SW 1271 (cell line): ENCODE measurements at regions not wholly inside any gene's neighbourhood (a gene's known extent, or its start where the extent isn't known, plus 50 kb on each side); places are given as distances from the start of the nearest gene placed in this dataset.
"Not testable (repeated sequence)": the region's sequence is repeated elsewhere in the genome, so short reads cannot be mapped to it uniquely, and the experiment has no call there.

ENCODE experiments used
- DNase-seq, 2 experiments: peaks; one replicate each; lab custom pipeline; 2025; lab: John Stamatoyannopoulos, UW

- not testable (repeated sequence) for DNase-seq
Observed at GRCh38 chr2:111500536-111501062, 379.9 kb downstream of the BCL2L11 start.

- not testable (repeated sequence) for DNase-seq
Observed at GRCh38 chr2:111503844-111504570, 380.0 kb downstream of the ANAPC1 start.

GRCh38 chr2:111504571-111504942 lies 379.4 kb downstream of the ANAPC1 start:
- not testable (repeated sequence) for DNase-seq

- not testable (repeated sequence) for DNase-seq
Observed at GRCh38 chr2:111505267-111505666, 378.7 kb downstream of the ANAPC1 start.

- DNase-seq, result not testable (repeated sequence)
Observed at GRCh38 chr2:111506936-111507335, 377.1 kb downstream of the ANAPC1 start.

GRCh38 chr2:111509225-111509869 lies 374.6 kb downstream of the ANAPC1 start:
- DNase-seq, result not testable (repeated sequence)

GRCh38 chr2:111510384-111510783 lies 373.6 kb downstream of the ANAPC1 start:
- DNase-seq, result not testable (repeated sequence)

GRCh38 chr2:111511062-111511461 lies 372.9 kb downstream of the ANAPC1 start:
- not testable (repeated sequence) for DNase-seq

GRCh38 chr2:111512378-111512777 lies 371.6 kb downstream of the ANAPC1 start:
- DNase-seq, result not testable (repeated sequence)

- DNase-seq, result not testable (repeated sequence)
Observed at GRCh38 chr2:111514138-111514537, 369.9 kb downstream of the ANAPC1 start.

GRCh38 chr2:111517050-111517720 lies 366.8 kb downstream of the ANAPC1 start:
- not testable (repeated sequence) for DNase-seq

- DNase-seq, result not testable (repeated sequence)
Observed at GRCh38 chr2:111517721-111518053, 366.3 kb downstream of the ANAPC1 start.

- no peak for DNase-seq
Observed at GRCh38 chr2:111519071-111519470, 364.9 kb downstream of the ANAPC1 start.

GRCh38 chr2:111522231-111522768 lies 361.7 kb downstream of the ANAPC1 start:
- DNase-seq, result no peak

GRCh38 chr2:111523009-111523408 lies 361.0 kb downstream of the ANAPC1 start:
- no peak for DNase-seq

GRCh38 chr2:111525026-111525425 lies 359.0 kb downstream of the ANAPC1 start:
- DNase-seq, result not testable (repeated sequence)

- not testable (repeated sequence) for DNase-seq
Observed at GRCh38 chr2:111526041-111526639, 357.9 kb downstream of the ANAPC1 start.

GRCh38 chr2:111527707-111528400 lies 356.1 kb downstream of the ANAPC1 start:
- not testable (repeated sequence) for DNase-seq

GRCh38 chr2:111529022-111529421 lies 355.0 kb downstream of the ANAPC1 start:
- not testable (repeated sequence) for DNase-seq

- not testable (repeated sequence) for DNase-seq
Observed at GRCh38 chr2:111530239-111530965, 353.6 kb downstream of the ANAPC1 start.
